K562 (cell line): ENCODE measurements at regions not wholly inside any gene's neighbourhood (a gene's known extent, or its start where the extent isn't known, plus 50 kb on each side); places are given as distances from the start of the nearest gene placed in this dataset.

ENCODE experiments used
- CEBPB ChIP-seq: fragments of 450-650 bp; IDR thresholded peaks from 2 replicates; pipeline ENCODE4 v1.6.1; 2016; ENCODE audit warnings: missing genetic modification characterization, missing compliant biosample characterization
- NEUROD1 ChIP-seq: fragments of 150-350 bp; IDR thresholded peaks from 2 replicates; pipeline ENCODE4 v1.6.1; 2014; ENCODE audit warnings: borderline replicate concordance, low read length, low read depth; ENCODE audit not compliant: partially characterized antibody
- NR1H2 ChIP-seq: sonication (generic); formaldehyde crosslinking; IDR thresholded peaks from 2 replicates; pipeline ENCODE4 v1.4.0; 2020; ENCODE audit warnings: mild to moderate bottlenecking, missing genetic modification reagents
- RCOR1 ChIP-seq, 2 experiments: IDR thresholded peaks; 2 replicates each; pipeline ENCODE4 v1.6.1; 2012; ENCODE audit warnings: low read depth in 2 of 2, low read length in 2 of 2, borderline replicate concordance in 1 of 2, improper control_type of control experiment in 1 of 2
- SMAD1 ChIP-seq: fragments of 150-350 bp; IDR thresholded peaks from 2 replicates; pipeline ENCODE4 v1.6.1; 2014; ENCODE audit warnings: low read length, low read depth; ENCODE audit not compliant: partially characterized antibody
- STAT5A ChIP-seq: IDR thresholded peaks from 2 replicates; pipeline ENCODE4 v1.6.1; 2012; ENCODE audit warnings: low read length, inconsistent platforms, borderline replicate concordance
- TCFL5 ChIP-seq: fragments of 250-450 bp; sonication (Bioruptor Pico); conservative IDR thresholded peaks from 2 replicates; pipeline ENCODE4 v1.6.1; 2021; ENCODE audit warnings: mild to moderate bottlenecking, moderate library complexity, matching md5 sums
- TF ChIP-seq, protein P1 (sequence below): fragments of 200-600 bp; sonication (generic); IDR thresholded peaks from one replicate; pipeline ENCODE4 v1.6.1; 2012; ENCODE audit warnings: mild to moderate bottlenecking, low read depth, low read length, inconsistent platforms
- TF ChIP-seq, protein P2 (sequence below): fragments of 250-450 bp; sonication (Bioruptor Pico); IDR thresholded peaks from 2 replicates; pipeline ENCODE4 v1.4.0; 2020; ENCODE audit warnings: mild to moderate bottlenecking, moderate library complexity
- TF ChIP-seq, protein P3 (sequence below): sonication (generic); formaldehyde crosslinking; IDR thresholded peaks from 2 replicates; pipeline ENCODE4 v1.8.1; 2023; ENCODE audit warnings: mild to moderate bottlenecking, missing genetic modification reagents

DNA sequence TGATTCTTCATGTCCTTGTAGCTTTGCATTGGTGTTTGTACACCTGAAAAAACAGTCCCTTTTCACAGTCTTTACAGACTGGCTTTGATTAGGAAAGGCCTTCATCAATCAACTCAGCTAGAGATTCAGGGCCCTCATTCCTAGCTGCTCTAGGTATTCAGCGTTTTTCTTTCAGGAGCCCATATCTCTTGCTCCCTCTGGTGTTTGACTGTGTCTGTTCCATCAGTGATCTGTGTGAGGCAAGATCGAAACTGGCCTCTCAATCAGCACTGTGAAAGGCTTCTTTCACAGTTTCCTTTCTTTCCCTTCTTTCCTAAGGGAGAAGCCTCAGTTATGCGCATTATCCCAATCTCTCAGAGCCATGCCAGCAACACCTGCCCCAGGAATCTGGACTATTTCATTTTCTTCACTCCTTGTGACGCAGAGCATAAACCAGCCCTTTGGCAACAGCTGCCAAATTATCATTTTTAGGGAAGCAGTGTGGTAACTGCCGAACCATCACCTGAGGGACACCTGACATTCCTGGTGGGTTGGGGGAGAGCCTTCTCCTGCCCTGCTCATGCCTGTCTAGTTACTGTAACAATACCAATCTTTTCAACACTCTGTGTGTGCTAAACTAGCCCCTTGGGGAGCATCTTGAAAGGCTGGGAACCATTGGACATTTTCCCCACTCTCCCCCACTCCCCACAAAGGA is 75.7 kb upstream of the CCDC71L start (continued):
- TF ChIP-seq, protein P1, sequence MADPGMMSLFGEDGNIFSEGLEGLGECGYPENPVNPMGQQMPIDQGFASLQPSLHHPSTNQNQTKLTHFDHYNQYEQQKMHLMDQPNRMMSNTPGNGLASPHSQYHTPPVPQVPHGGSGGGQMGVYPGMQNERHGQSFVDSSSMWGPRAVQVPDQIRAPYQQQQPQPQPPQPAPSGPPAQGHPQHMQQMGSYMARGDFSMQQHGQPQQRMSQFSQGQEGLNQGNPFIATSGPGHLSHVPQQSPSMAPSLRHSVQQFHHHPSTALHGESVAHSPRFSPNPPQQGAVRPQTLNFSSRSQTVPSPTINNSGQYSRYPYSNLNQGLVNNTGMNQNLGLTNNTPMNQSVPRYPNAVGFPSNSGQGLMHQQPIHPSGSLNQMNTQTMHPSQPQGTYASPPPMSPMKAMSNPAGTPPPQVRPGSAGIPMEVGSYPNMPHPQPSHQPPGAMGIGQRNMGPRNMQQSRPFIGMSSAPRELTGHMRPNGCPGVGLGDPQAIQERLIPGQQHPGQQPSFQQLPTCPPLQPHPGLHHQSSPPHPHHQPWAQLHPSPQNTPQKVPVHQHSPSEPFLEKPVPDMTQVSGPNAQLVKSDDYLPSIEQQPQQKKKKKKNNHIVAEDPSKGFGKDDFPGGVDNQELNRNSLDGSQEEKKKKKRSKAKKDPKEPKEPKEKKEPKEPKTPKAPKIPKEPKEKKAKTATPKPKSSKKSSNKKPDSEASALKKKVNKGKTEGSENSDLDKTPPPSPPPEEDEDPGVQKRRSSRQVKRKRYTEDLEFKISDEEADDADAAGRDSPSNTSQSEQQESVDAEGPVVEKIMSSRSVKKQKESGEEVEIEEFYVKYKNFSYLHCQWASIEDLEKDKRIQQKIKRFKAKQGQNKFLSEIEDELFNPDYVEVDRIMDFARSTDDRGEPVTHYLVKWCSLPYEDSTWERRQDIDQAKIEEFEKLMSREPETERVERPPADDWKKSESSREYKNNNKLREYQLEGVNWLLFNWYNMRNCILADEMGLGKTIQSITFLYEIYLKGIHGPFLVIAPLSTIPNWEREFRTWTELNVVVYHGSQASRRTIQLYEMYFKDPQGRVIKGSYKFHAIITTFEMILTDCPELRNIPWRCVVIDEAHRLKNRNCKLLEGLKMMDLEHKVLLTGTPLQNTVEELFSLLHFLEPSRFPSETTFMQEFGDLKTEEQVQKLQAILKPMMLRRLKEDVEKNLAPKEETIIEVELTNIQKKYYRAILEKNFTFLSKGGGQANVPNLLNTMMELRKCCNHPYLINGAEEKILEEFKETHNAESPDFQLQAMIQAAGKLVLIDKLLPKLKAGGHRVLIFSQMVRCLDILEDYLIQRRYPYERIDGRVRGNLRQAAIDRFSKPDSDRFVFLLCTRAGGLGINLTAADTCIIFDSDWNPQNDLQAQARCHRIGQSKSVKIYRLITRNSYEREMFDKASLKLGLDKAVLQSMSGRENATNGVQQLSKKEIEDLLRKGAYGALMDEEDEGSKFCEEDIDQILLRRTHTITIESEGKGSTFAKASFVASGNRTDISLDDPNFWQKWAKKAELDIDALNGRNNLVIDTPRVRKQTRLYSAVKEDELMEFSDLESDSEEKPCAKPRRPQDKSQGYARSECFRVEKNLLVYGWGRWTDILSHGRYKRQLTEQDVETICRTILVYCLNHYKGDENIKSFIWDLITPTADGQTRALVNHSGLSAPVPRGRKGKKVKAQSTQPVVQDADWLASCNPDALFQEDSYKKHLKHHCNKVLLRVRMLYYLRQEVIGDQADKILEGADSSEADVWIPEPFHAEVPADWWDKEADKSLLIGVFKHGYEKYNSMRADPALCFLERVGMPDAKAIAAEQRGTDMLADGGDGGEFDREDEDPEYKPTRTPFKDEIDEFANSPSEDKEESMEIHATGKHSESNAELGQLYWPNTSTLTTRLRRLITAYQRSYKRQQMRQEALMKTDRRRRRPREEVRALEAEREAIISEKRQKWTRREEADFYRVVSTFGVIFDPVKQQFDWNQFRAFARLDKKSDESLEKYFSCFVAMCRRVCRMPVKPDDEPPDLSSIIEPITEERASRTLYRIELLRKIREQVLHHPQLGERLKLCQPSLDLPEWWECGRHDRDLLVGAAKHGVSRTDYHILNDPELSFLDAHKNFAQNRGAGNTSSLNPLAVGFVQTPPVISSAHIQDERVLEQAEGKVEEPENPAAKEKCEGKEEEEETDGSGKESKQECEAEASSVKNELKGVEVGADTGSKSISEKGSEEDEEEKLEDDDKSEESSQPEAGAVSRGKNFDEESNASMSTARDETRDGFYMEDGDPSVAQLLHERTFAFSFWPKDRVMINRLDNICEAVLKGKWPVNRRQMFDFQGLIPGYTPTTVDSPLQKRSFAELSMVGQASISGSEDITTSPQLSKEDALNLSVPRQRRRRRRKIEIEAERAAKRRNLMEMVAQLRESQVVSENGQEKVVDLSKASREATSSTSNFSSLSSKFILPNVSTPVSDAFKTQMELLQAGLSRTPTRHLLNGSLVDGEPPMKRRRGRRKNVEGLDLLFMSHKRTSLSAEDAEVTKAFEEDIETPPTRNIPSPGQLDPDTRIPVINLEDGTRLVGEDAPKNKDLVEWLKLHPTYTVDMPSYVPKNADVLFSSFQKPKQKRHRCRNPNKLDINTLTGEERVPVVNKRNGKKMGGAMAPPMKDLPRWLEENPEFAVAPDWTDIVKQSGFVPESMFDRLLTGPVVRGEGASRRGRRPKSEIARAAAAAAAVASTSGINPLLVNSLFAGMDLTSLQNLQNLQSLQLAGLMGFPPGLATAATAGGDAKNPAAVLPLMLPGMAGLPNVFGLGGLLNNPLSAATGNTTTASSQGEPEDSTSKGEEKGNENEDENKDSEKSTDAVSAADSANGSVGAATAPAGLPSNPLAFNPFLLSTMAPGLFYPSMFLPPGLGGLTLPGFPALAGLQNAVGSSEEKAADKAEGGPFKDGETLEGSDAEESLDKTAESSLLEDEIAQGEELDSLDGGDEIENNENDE, result no peak
- TF ChIP-seq, protein P2, sequence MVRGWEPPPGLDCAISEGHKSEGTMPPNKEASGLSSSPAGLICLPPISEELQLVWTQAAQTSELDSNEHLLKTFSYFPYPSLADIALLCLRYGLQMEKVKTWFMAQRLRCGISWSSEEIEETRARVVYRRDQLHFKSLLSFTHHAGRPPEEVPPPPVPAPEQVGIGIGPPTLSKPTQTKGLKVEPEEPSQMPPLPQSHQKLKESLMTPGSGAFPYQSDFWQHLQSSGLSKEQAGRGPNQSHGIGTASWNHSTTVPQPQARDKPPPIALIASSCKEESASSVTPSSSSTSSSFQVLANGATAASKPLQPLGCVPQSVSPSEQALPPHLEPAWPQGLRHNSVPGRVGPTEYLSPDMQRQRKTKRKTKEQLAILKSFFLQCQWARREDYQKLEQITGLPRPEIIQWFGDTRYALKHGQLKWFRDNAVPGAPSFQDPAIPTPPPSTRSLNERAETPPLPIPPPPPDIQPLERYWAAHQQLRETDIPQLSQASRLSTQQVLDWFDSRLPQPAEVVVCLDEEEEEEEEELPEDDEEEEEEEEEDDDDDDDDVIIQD (CRISPR knock-in tag), result peak; percentile 32; the same call in 1 of the 2 replicates
- TF ChIP-seq CEBPB (peak; percentile 55), NR1H2 (CRISPR knock-in tag) (no peak), TCFL5 (CRISPR knock-in tag) (no peak), RCOR1 (IDR thresholded peaks at IDR 0.05; ENCODE audit: borderline replicate concordance in 1 of 2, low read depth in 2 of 2, low read length in 2 of 2) (peak in 1 of 2 experiments; percentile 50; a peak in 1 of 4 replicates), STAT5A (no peak), SMAD1 (no peak), NEUROD1 (no peak)
- TF ChIP-seq, protein P3, sequence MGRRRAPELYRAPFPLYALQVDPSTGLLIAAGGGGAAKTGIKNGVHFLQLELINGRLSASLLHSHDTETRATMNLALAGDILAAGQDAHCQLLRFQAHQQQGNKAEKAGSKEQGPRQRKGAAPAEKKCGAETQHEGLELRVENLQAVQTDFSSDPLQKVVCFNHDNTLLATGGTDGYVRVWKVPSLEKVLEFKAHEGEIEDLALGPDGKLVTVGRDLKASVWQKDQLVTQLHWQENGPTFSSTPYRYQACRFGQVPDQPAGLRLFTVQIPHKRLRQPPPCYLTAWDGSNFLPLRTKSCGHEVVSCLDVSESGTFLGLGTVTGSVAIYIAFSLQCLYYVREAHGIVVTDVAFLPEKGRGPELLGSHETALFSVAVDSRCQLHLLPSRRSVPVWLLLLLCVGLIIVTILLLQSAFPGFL (CRISPR knock-in tag), result peak; percentile 85; the same call in 1 of the 2 replicates
